ENCODE measurements at regions not wholly inside any gene's neighbourhood (a gene's known extent, or its start where the extent isn't known, plus 50 kb on each side); places are given as distances from the start of the nearest gene placed in this dataset.
A peak's percentile ranks its signal among the peaks of the same experiment; 100 is the strongest.
"Not testable (repeated sequence)": the region's sequence is repeated elsewhere in the genome, so short reads cannot be mapped to it uniquely, and the experiment has no call there.

GRCh38 chr20:50330504-50331313, 140.1 kb downstream of the CEBPB start:
- DNase-seq, result no peak

- DNase-seq, result no peak
These were observed 141.1 kb downstream of the CEBPB start for GRCh38 chr20:50331469-50332363.

- DNase-seq, result no peak
These were observed 141.9 kb downstream of the CEBPB start for GRCh38 chr20:50332491-50332980.

- no peak for DNase-seq
These were observed 142.6 kb downstream of the CEBPB start for GRCh38 chr20:50333131-50333670.

GRCh38 chr20:50333812-50334211, 143.2 kb downstream of the CEBPB start:
- DNase-seq, result no peak

- not testable (repeated sequence) for DNase-seq
These were observed 143.9 kb downstream of the CEBPB start for GRCh38 chr20:50334512-50334911.

GRCh38 chr20:50335105-50335504, 144.5 kb downstream of the CEBPB start:
- peak; percentile 66 for DNase-seq

- no peak for DNase-seq
These were observed 145.2 kb downstream of the CEBPB start for GRCh38 chr20:50335866-50336265.

GRCh38 chr20:50336661-50337060, 146.0 kb downstream of the CEBPB start:
- no peak for DNase-seq

- DNase-seq, result no peak
These were observed 147.2 kb downstream of the CEBPB start for GRCh38 chr20:50337521-50338466.

- no peak for DNase-seq
These were observed 148.1 kb downstream of the CEBPB start for GRCh38 chr20:50338479-50339391.

GRCh38 chr20:50339466-50339901, 148.9 kb downstream of the CEBPB start:
- DNase-seq, result no peak

GRCh38 chr20:50340541-50340940, 149.9 kb downstream of the CEBPB start:
- no peak for DNase-seq

GRCh38 chr20:50341050-50341449, 150.4 kb downstream of the CEBPB start:
- DNase-seq, result no peak

- no peak for DNase-seq
These were observed 151.4 kb downstream of the CEBPB start for GRCh38 chr20:50341880-50342637.

GRCh38 chr20:50342638-50343102, 152.0 kb downstream of the CEBPB start:
- no peak for DNase-seq

- no peak for DNase-seq
These were observed 152.5 kb downstream of the CEBPB start for GRCh38 chr20:50343125-50343489.

- no peak for DNase-seq
These were observed 153.0 kb downstream of the CEBPB start for GRCh38 chr20:50343490-50344179.

- no peak for DNase-seq
These were observed 153.8 kb downstream of the CEBPB start for GRCh38 chr20:50344232-50345071.
